ENCODE measurements at regions not wholly inside any gene's neighbourhood (a gene's known extent, or its start where the extent isn't known, plus 50 kb on each side); places are given as distances from the start of the nearest gene placed in this dataset.
A peak's percentile ranks its signal among the peaks of the same experiment; 100 is the strongest.

- intact Hi-C loops (cut with DNase I) = no loop called here
Measured at GRCh38 chr10:105857268-105858264, 1216.5 kb downstream of the SORCS3 start.

GRCh38 chr10:105855791-105856190, 1214.7 kb downstream of the SORCS3 start:
- ATAC-seq (no peak), DNase-seq (no peak)
- intact Hi-C loops (cut with DNase I) = no loop called here

More at GRCh38 chr10:105857268-105858264, 1216.5 kb downstream of the SORCS3 start:
- ATAC-seq (peak in 1 of 2 donors; percentile 81), DNase-seq (no peak)

GRCh38 chr10:105844676-105845570, 1203.8 kb downstream of the SORCS3 start:
- ATAC-seq (no peak), DNase-seq (no peak)
- intact Hi-C loops (cut with DNase I) = no loop called here

GRCh38 chr10:105844241-105844640, 1203.2 kb downstream of the SORCS3 start:
- ATAC-seq = no peak
- intact Hi-C loops (cut with DNase I) = no loop called here

GRCh38 chr10:105843786-105844185, 1202.7 kb downstream of the SORCS3 start:
- intact Hi-C loops (cut with DNase I) = no loop called here
- DNase-seq (no peak), ATAC-seq (no peak)

More at GRCh38 chr10:105844241-105844640, 1203.2 kb downstream of the SORCS3 start:
- DNase-seq = no peak

GRCh38 chr10:105840288-105840770, 1199.2 kb downstream of the SORCS3 start:
- intact Hi-C loops (cut with DNase I) = no loop called here
- no peak for ATAC-seq
- no peak for DNase-seq

- DNase-seq = no peak
- no peak for ATAC-seq
- intact Hi-C loops (cut with DNase I) = no loop called here
Measured at GRCh38 chr10:105838392-105838791, 1197.3 kb downstream of the SORCS3 start.

- DNase-seq (no peak), ATAC-seq (peak; percentile 59 to 88)
- intact Hi-C loops (cut with DNase I) = no loop called here
Measured at GRCh38 chr10:105837951-105838350, 1196.9 kb downstream of the SORCS3 start.

- intact Hi-C loops (cut with DNase I) = no loop called here
- DNase-seq (no peak), ATAC-seq (peak in 1 of 2 donors; percentile 74)
Measured at GRCh38 chr10:105834261-105835059, 1193.4 kb downstream of the SORCS3 start.

- DNase-seq (no peak), ATAC-seq (no peak)
- intact Hi-C loops (cut with DNase I) = no loop called here
Measured at GRCh38 chr10:105827133-105827532, 1186.0 kb downstream of the SORCS3 start.

- no peak for DNase-seq
- no peak for ATAC-seq
- intact Hi-C loops (cut with DNase I) = no loop called here
Measured at GRCh38 chr10:105807935-105808587, 1167.0 kb downstream of the SORCS3 start.

- intact Hi-C loops (cut with DNase I) = no loop called here
- no peak for ATAC-seq
- DNase-seq = no peak
Measured at GRCh38 chr10:105803206-105803605, 1162.1 kb downstream of the SORCS3 start.

GRCh38 chr10:105800641-105801040, 1159.6 kb downstream of the SORCS3 start:
- DNase-seq (no peak), ATAC-seq (no peak)
- intact Hi-C loops (cut with DNase I) = no loop called here

- DNase-seq (no peak), ATAC-seq (no peak)
- intact Hi-C loops (cut with DNase I) = no loop called here
Measured at GRCh38 chr10:105798328-105798889, 1157.3 kb downstream of the SORCS3 start.

GRCh38 chr10:105797234-105797890, 1156.3 kb downstream of the SORCS3 start:
- intact Hi-C loops (cut with DNase I) = no loop called here
- DNase-seq = no peak
- ATAC-seq = peak; percentile 34 to 70

GRCh38 chr10:105793071-105793470, 1152.0 kb downstream of the SORCS3 start:
- intact Hi-C loops (cut with DNase I) = no loop called here
- ATAC-seq = no peak

GRCh38 chr10:105785721-105786120, 1144.6 kb downstream of the SORCS3 start:
- DNase-seq (no peak), ATAC-seq (no peak)
- intact Hi-C loops (cut with DNase I) = no loop called here

More at GRCh38 chr10:105793071-105793470, 1152.0 kb downstream of the SORCS3 start:
- DNase-seq = no peak
